K562 (cell line): ENCODE measurements at regions not wholly inside any gene's neighbourhood (a gene's known extent, or its start where the extent isn't known, plus 50 kb on each side); places are given as distances from the start of the nearest gene placed in this dataset.

Source experiments
- BACH1 ChIP-seq: fragments of 200-800 bp; sonication (Bioruptor generic); IDR thresholded peaks from 2 replicates; pipeline ENCODE4 v1.6.1; 2016; ENCODE audit warnings: missing genetic modification characterization, missing compliant biosample characterization
- KDM2B ChIP-seq: fragments of 250-450 bp; sonication (Bioruptor Pico); IDR thresholded peaks from 2 replicates; pipeline ENCODE4 v1.8.0; 2021; ENCODE audit warnings: mild to moderate bottlenecking, moderate library complexity
- RAD21 ChIP-seq, 2 experiments: fragments of 250-450 bp in 1 of 2; fragments of 450-650 bp in 1 of 2; sonication (Bioruptor Pico) in 1 of 2; formaldehyde crosslinking in 1 of 2; IDR thresholded peaks in 1 of 2; conservative IDR thresholded peaks in 1 of 2; 2 replicates each; pipeline versions ENCODE4 v1.4.0 to v1.8.0; 2020 to 2022; ENCODE audit warnings: mild to moderate bottlenecking in 2 of 2, moderate library complexity in 1 of 2
- TF ChIP-seq, protein P1 (sequence below): fragments of 250-450 bp; sonication (Bioruptor Pico); IDR thresholded peaks from 2 replicates; pipeline ENCODE4 v1.8.0; 2021; ENCODE audit warnings: moderate library complexity, mild to moderate bottlenecking, inconsistent platforms
- TF ChIP-seq, protein P2 (sequence below), 3 experiments: IDR thresholded peaks in 2 of 3; conservative IDR thresholded peaks in 1 of 3; 2 replicates each; pipeline ENCODE4 v1.5.1; 2011 to 2012; ENCODE audit warnings: low read length in 3 of 3, mild to moderate bottlenecking in 3 of 3, control low read depth in 2 of 3, improper control_type of control experiment in 1 of 3, inconsistent platforms in 1 of 3, low read depth in 1 of 3, mixed read lengths in 1 of 3, moderate library complexity in 1 of 3; ENCODE audit not compliant: insufficient read depth in 2 of 3

DNA sequence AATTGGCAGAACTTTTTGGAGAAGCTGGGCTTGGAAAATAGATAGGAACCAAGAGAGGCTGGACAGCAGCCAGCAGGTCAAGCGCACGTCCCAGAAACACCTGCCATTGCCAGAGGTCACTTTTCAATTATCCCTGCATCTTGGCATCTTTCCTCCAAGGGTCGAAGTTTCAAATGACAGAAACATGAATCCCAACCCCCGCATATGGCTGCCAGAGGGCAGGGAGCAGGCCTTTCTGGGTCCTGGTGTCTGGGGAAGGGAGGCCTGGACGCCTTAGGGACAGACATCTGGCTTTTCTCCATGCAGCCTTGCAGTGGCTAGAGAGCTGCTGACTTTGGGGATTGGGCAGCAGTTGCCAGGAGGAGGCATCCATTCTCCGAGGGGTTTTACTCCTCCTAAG lies 164.5 kb upstream of the TPM1 start:
- TF ChIP-seq, protein P1, sequence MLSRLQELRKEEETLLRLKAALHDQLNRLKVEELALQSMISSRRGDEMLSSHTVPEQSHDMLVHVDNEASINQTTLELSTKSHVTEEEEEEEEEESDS (CRISPR knock-in tag): no peak
- TF ChIP-seq, protein P2, sequence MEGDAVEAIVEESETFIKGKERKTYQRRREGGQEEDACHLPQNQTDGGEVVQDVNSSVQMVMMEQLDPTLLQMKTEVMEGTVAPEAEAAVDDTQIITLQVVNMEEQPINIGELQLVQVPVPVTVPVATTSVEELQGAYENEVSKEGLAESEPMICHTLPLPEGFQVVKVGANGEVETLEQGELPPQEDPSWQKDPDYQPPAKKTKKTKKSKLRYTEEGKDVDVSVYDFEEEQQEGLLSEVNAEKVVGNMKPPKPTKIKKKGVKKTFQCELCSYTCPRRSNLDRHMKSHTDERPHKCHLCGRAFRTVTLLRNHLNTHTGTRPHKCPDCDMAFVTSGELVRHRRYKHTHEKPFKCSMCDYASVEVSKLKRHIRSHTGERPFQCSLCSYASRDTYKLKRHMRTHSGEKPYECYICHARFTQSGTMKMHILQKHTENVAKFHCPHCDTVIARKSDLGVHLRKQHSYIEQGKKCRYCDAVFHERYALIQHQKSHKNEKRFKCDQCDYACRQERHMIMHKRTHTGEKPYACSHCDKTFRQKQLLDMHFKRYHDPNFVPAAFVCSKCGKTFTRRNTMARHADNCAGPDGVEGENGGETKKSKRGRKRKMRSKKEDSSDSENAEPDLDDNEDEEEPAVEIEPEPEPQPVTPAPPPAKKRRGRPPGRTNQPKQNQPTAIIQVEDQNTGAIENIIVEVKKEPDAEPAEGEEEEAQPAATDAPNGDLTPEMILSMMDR (IDR thresholded peaks at IDR 0.05 in 2 of 3, conservative IDR thresholded peaks at IDR 0.05 in 1 of 3; ENCODE audit: insufficient read depth in 2 of 3, low read depth in 1 of 3, low read length in 3 of 3): no peak
- TF ChIP-seq BACH1 (tag) (no peak), RAD21 (CRISPR knock-in tag; conservative IDR thresholded peaks at IDR 0.05 in 1 of 2, IDR thresholded peaks at IDR 0.05 in 1 of 2) (no peak), KDM2B (CRISPR knock-in tag) (no peak)
